GM12865 (cell line): ENCODE measurements at regions not wholly inside any gene's neighbourhood (a gene's known extent, or its start where the extent isn't known, plus 50 kb on each side); places are given as distances from the start of the nearest gene placed in this dataset.

Experiments used
- DNase-seq: peaks from one replicate; pipeline ENCODE4 v3.0.0; 2010; ENCODE audit warnings: low read depth
- H3K4me3 ChIP-seq: 2 replicates; pipeline ENCODE4 v1.5.1; 2011; ENCODE audit warnings: mild to moderate bottlenecking, low read depth, low read length, control low read depth
- CTCF ChIP-seq: IDR thresholded peaks from 2 replicates; pipeline ENCODE4 v1.5.1; 2011; ENCODE audit warnings: low read length, control low read depth, low read depth, inconsistent platforms; ENCODE audit not compliant: insufficient read depth; ENCODE audit errors: missing control alignments

GRCh38 chr12:45674181-45674977 lies 55.1 kb upstream of the ARID2 start:
- no peak for DNase-seq
- no peak overlapping the region for H3K4me3 ChIP-seq
- no peak for TF ChIP-seq CTCF

- no peak for DNase-seq
- no peak for TF ChIP-seq CTCF
- no peak overlapping the region for H3K4me3 ChIP-seq
These were observed 54.0 kb upstream of the ARID2 start for GRCh38 chr12:45675534-45675933.
